Inferior parietal cortex (tissue), 1 donor: ENCODE measurements at regions not wholly inside any gene's neighbourhood (a gene's known extent, or its start where the extent isn't known, plus 50 kb on each side); places are given as distances from the start of the nearest gene placed in this dataset.
"Not testable (repeated sequence)": the region's sequence is repeated elsewhere in the genome, so short reads cannot be mapped to it uniquely, and the experiment has no call there.

Experiments
- DNase-seq: peaks from one replicate; pipeline ENCODE4 v3.0.0-alpha.2; 2016; ENCODE audit errors: extremely low spot score

DNA sequence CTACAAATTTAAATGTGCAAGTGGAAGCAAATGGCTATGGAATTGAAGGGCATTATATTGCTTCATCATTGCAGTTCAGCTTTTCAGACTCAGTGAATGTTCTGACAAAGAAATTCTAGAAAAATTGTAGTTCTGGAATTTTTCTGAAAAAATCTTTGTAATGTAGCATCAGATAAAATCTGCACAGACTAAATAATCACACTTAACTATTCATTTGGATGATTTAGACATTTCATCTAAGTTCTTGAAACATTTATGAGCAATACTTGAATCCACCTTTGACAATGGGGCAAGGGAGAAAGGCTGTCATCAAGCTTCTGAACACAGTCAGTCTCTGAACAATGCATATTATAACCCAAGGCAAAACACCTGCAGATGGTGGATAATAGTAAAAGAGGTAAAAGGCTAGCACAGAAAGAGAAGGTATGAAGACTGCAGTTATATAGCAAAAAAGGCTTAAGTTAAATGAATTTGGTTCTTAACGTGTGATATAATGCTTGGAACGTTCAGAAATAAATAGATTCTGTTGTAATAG is 1352.0 kb upstream of the NUDT12 start:
- DNase-seq, result no peak

- no peak for DNase-seq
Observed at GRCh38 chr5:104913841-104914281, 1351.3 kb upstream of the NUDT12 start.

- no peak for DNase-seq
Observed at GRCh38 chr5:104909803-104910202, 1347.2 kb upstream of the NUDT12 start.

DNA sequence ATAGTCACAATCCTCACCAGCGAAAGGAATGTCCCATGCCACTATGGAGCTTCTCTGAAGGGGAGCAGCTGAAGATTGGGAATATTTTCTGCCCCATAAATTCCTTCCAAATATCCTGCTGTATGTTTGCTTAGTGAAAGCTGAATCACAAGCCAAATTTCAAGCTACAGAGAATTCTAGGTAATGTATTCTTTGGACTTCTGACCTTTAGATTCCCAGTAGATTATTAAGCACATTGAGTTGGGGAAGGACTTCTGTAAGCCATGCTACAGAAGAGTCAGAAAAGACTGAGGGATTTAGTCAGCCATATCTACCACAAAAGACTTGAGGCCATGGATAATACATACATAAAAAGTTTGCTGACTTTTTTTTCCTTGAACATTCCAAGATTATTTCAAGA is 1342.0 kb upstream of the NUDT12 start:
- DNase-seq, result no peak

DNA sequence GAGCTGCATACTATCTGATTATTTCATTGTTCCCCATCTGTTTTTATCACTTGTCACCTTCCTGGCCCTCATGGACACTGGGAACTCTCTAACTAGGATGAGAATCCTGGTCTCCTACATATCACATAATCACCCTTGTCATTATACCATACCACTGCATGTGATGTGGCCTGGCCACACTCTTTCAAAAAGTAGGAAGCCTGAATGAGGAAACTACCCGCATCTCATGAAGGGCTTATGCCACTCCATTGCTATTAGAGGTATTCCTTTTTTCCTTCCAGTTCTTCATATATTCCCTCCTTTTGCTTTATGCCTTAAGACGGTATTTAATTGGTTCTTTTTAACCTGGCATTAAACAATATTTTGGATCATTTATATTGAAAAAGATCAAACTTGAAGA is 1341.4 kb upstream of the NUDT12 start:
- DNase-seq, result no peak

GRCh38 chr5:104891596-104891995 is 1329.0 kb upstream of the NUDT12 start:
- DNase-seq, result peak; percentile 24

GRCh38 chr5:104890767-104891166 is 1328.2 kb upstream of the NUDT12 start:
- DNase-seq, result no peak

DNA sequence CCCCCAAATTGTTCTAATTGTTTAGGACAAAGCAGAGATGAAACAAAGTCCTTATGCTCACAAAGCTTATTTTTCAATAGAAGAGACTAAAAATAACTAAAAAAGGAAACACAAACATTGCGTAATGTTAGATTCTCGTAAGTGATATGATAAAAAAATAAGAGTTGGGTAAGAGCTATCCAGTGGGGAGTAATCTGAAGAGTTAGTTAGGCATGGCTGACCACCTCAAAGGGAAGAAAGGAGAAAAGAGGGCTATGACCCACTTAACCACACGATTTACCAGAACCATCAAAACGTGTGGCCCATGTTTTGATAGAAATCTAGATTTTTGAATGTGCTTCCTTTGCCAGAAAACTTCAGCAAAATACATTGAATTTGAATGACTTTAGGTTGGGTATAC is 1296.8 kb upstream of the NUDT12 start:
- no peak for DNase-seq

- not testable (repeated sequence) for DNase-seq
Observed at GRCh38 chr5:104852099-104852498, 1289.5 kb upstream of the NUDT12 start.

- no peak for DNase-seq
Observed at GRCh38 chr5:104845541-104845940, 1283.0 kb upstream of the NUDT12 start.

DNA sequence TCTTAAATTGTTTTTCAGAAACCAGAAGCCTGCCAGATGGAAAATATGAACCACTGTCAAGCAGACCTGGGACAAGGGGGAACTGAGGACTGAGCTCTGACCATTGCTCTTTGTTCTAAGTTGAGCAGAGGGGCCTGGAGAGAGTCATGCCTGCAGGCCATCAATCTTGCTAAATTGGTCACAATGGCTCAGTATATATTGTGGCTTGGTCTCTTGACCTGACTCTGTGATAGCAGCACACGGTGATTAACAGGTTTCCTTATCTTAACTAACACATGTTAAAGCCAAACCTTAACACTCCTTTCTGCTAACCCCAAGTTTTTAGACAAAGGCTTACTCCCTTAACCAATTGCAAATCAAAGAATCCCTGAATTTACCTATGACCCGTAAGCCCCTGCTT is 1281.2 kb upstream of the NUDT12 start:
- DNase-seq, result no peak

DNA sequence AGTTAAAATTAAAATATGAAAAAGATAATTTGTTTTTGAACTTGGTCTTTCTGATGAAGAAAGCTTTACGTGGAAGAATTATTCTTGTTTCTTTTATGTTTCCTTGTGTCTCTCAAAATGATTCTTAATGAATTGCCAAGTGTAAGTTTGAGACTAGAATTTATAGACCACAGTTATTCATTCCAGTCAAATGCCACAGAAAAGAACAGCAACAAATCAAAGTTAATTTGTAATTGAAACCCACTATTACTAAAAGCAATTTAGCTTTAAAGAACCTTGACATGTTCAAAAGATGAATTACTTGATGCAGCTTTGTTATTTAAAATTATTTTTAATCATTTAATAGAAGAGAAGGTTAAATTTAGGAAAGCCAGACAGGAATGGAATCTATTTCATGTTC is 1277.7 kb upstream of the NUDT12 start:
- DNase-seq, result no peak

- DNase-seq, result not testable (repeated sequence)
Observed at GRCh38 chr5:104831515-104831914, 1268.9 kb upstream of the NUDT12 start.

DNA sequence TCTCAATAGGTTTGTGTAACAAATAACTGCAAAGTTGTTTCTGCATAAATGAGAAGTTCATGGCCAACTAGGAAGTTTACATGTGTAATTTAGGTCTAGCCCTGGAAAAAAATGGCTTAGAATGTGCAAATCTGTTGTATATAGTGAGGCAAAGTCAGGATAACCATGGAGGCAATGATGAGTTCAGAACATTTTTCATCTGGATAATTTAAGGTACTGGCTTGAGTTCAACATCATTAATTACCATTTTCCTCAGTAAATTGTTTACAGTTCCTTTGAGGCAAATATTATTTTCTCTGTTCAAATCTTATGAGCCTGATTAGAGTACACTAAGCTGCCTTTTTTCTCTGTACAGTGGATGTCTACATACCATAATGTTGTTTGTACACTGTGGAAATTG is 1259.0 kb upstream of the NUDT12 start:
- no peak for DNase-seq

DNA sequence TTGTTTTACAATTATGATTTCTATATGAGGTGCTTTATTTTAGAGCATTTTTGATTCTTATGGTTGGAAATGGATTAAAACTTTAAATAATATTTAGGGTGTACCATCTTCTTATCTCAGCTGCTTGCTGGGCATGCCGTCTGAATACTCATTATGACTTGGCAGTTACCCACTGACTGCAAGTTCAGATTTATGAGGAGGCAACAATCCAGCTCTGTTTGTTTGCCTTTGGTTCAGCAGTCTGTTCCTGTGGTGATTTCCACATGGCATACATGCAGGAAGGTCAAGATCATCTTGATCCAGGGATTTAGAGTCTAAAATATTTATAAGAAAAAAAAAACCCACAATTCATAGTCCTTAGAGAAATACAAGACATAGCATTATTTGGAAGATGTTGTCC is 1254.5 kb upstream of the NUDT12 start:
- DNase-seq, result no peak

GRCh38 chr5:104815212-104815611 is 1252.6 kb upstream of the NUDT12 start:
- no peak for DNase-seq

- DNase-seq, result no peak
Observed at GRCh38 chr5:104800440-104801048, 1238.0 kb upstream of the NUDT12 start.

GRCh38 chr5:104793755-104794080 is 1231.1 kb upstream of the NUDT12 start:
- no peak for DNase-seq

DNA sequence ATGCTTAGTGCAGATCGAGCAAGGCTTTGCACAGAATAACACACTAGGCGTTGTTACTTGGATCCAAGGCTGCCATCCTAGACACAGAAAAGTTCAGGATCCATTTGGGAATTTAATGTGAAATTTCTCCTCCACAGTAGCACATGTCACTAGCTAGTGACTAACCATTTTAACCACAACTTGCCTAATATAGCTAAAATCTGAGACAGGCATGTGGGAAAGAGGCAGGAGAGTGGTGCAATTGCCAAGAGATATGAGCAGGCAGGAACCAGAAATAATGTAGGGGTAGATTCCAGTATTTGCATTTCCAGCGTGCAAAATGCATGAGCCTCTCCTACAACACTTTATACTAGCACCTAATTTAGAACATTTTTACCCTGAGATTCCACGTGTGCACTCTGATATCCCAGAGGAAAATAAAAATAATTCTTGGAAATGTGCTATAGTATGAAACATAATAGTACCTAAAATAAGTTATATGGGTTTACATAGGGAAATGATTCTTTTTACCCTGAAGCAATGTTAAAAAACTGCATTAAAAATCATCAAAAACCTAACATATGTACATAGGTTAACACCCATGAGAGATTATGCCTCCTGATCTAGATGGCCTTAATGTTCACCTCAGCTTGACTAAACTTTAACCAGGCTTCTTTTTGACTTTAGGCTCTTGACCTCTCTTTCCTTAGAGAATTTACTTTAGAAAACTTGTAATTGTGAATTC is 1230.6 kb upstream of the NUDT12 start:
- no peak for DNase-seq

GRCh38 chr5:104789366-104789765 is 1226.8 kb upstream of the NUDT12 start:
- DNase-seq, result no peak

- no peak for DNase-seq
Observed at GRCh38 chr5:104785097-104785496, 1222.5 kb upstream of the NUDT12 start.

- DNase-seq, result no peak
Observed at GRCh38 chr5:104774372-104774771, 1211.8 kb upstream of the NUDT12 start.

DNA sequence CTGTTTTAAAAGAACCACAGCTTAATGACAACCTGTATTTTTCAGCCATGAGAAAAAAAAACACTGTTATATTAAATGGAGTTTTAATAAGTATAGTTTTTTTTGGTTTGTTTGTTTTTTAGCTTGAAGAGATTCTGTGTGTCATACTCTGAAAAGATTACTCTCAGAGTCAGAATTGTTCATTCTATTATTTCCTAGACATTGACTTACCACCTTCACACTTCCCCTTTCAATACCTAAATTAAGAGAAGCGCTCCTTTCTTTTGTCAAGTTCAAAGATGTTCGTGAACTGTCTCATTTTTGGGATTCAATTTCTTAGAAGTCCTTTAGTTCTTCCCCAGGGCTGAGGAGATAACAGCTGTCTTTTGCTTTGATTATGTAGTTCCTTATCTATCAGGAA is 1201.6 kb upstream of the NUDT12 start:
- no peak for DNase-seq

GRCh38 chr5:104763216-104763615 is 1200.6 kb upstream of the NUDT12 start:
- no peak for DNase-seq
